ENCODE measurements at regions not wholly inside any gene's neighbourhood (a gene's known extent, or its start where the extent isn't known, plus 50 kb on each side); places are given as distances from the start of the nearest gene placed in this dataset.

DNA sequence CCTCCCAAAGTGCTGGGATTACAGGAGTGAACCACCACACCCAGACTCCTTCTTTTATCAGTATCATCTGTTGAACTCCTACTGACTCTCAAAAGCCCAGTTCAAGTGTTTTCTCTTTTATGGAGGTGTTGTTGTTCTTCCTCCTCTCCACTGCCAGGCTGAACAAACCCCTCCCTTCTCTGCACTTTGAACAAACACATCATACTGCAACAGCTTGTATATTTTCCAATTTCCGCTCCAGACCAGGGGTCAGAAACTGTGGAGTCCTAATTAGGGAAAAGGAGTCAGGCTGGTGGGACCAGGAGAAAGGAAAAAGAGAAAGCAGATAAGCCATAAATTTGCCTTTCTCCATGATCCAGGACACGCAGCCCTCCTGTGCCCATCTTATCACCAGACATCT lies 148.1 kb upstream of the HMHB1 start:
- no peaks in the 10 kb centered on the region for H3K4me1 ChIP-seq
- no peak overlapping the region for H3K27ac ChIP-seq
- intact Hi-C loops (cut with DNase I): no loop called here
- TF ChIP-seq, protein P1, sequence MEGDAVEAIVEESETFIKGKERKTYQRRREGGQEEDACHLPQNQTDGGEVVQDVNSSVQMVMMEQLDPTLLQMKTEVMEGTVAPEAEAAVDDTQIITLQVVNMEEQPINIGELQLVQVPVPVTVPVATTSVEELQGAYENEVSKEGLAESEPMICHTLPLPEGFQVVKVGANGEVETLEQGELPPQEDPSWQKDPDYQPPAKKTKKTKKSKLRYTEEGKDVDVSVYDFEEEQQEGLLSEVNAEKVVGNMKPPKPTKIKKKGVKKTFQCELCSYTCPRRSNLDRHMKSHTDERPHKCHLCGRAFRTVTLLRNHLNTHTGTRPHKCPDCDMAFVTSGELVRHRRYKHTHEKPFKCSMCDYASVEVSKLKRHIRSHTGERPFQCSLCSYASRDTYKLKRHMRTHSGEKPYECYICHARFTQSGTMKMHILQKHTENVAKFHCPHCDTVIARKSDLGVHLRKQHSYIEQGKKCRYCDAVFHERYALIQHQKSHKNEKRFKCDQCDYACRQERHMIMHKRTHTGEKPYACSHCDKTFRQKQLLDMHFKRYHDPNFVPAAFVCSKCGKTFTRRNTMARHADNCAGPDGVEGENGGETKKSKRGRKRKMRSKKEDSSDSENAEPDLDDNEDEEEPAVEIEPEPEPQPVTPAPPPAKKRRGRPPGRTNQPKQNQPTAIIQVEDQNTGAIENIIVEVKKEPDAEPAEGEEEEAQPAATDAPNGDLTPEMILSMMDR (IDR thresholded peaks at IDR 0.05): no peak
- TF ChIP-seq EP300 (IDR thresholded peaks at IDR 0.05) (no peak), POLR2AphosphoS5 (IDR thresholded peaks at IDR 0.05) (no peak), POLR2A (IDR thresholded peaks at IDR 0.05) (no peak)
- H3K9me3 ChIP-seq: no peaks in the 10 kb centered on the region
- no peaks in the 10 kb centered on the region for H3K27me3 ChIP-seq
- WGBS, 2 donors: 21 to 81% methylated on average over 2 of the region's 2 CpGs
- no peaks in the 10 kb centered on the region for H3K36me3 ChIP-seq
- no peak overlapping the region for H3K4me3 ChIP-seq
- DNase-seq: no peak

- no peak for TF ChIP-seq POLR2A (IDR thresholded peaks at IDR 0.05)
- TF ChIP-seq POLR2AphosphoS5 (IDR thresholded peaks at IDR 0.05): no peak
- no peak for TF ChIP-seq EP300 (IDR thresholded peaks at IDR 0.05)
- no peaks in the 10 kb centered on the region for H3K9me3 ChIP-seq
- H3K4me1 ChIP-seq: no peaks in the 10 kb centered on the region
- no peak overlapping the region for H3K4me3 ChIP-seq
- no peak overlapping the region for H3K27ac ChIP-seq
- no peak for DNase-seq
- no peaks in the 10 kb centered on the region for H3K36me3 ChIP-seq
- WGBS, 2 donors: 78 to 80% methylated on average over 1 of the region's 1 CpG
- no peaks in the 10 kb centered on the region for H3K27me3 ChIP-seq
- intact Hi-C loops (cut with DNase I): no loop called here
Observed at GRCh38 chr5:143662020-143662419, 149.9 kb upstream of the HMHB1 start.

- no peaks in the 10 kb centered on the region for H3K4me1 ChIP-seq
- DNase-seq: no peak
- TF ChIP-seq, protein P1 (IDR thresholded peaks at IDR 0.05): no peak
- TF ChIP-seq POLR2AphosphoS5 (IDR thresholded peaks at IDR 0.05): no peak
- TF ChIP-seq EP300 (IDR thresholded peaks at IDR 0.05): no peak
- TF ChIP-seq POLR2A (IDR thresholded peaks at IDR 0.05): no peak
- H3K9me3 ChIP-seq: no peaks in the 10 kb centered on the region
- no peak overlapping the region for H3K4me3 ChIP-seq
- H3K27me3 ChIP-seq: no peaks in the 10 kb centered on the region
- no peak overlapping the region for H3K27ac ChIP-seq
- WGBS, 2 donors: 85 to 90% methylated on average over 2 of the region's 2 CpGs
- H3K36me3 ChIP-seq: no peaks in the 10 kb centered on the region
- intact Hi-C loops (cut with DNase I): no loop called here
Observed at GRCh38 chr5:143660625-143661024, 151.3 kb upstream of the HMHB1 start.

DNA sequence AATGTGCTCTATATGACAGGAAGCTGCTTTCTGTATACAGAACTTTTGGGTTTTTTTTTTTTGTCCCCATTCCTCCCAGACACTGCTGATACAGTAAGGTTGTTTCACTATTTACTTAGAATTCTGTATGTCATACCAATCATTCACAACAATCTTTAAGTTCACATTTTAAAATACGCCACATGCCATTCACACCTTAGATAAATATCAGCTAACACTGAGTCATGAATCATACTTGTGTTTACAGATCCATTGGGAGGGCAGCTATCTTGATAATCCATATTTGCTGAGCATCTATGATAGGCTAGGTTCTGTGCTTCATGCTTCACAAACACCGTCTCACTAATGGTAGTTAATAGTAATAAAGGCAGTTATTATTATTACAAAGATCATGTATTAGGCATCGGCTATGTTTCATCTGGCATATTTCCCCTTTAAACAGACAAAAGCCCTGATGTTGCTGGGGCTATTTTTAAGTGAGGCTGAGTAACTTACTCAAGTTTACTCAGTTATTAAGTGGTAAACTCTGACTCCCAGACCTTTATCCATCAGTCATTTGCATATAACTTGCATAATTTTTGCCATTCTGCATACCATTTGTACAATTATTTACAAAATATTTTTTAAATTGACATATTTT lies 152.2 kb upstream of the HMHB1 start:
- no peak for DNase-seq
- no peaks in the 10 kb centered on the region for H3K36me3 ChIP-seq
- no peaks in the 10 kb centered on the region for H3K27me3 ChIP-seq
- TF ChIP-seq POLR2A (IDR thresholded peaks at IDR 0.05): no peak
- TF ChIP-seq POLR2AphosphoS5 (IDR thresholded peaks at IDR 0.05): no peak
- no peak for TF ChIP-seq EP300 (IDR thresholded peaks at IDR 0.05)
- TF ChIP-seq, protein P1 (IDR thresholded peaks at IDR 0.05): no peak
- WGBS, 2 donors: 32 to 78% methylated on average over 3 of the region's 3 CpGs
- H3K4me3 ChIP-seq: no peak overlapping the region
- H3K9me3 ChIP-seq: no peaks in the 10 kb centered on the region
- no peak overlapping the region for H3K27ac ChIP-seq
- intact Hi-C loops (cut with DNase I): no loop called here
- H3K4me1 ChIP-seq: no peaks in the 10 kb centered on the region

GRCh38 chr5:143658956-143659355 lies 153.0 kb upstream of the HMHB1 start:
- H3K27ac ChIP-seq: no peak overlapping the region
- H3K27me3 ChIP-seq: no peaks in the 10 kb centered on the region
- no peak overlapping the region for H3K4me3 ChIP-seq
- 96% methylated on average over 3 of the region's 3 CpGs for WGBS, 2 donors
- no peaks in the 10 kb centered on the region for H3K9me3 ChIP-seq
- intact Hi-C loops (cut with DNase I): no loop called here
- no peaks in the 10 kb centered on the region for H3K36me3 ChIP-seq
- TF ChIP-seq POLR2A (IDR thresholded peaks at IDR 0.05) (no peak), EP300 (IDR thresholded peaks at IDR 0.05) (no peak), POLR2AphosphoS5 (IDR thresholded peaks at IDR 0.05) (no peak)
- TF ChIP-seq, protein P1 (IDR thresholded peaks at IDR 0.05): no peak
- no peaks in the 10 kb centered on the region for H3K4me1 ChIP-seq
- no peak for DNase-seq

All from sigmoid colon (tissue), 6 donors.